PC-9 (cell line): ENCODE measurements at regions not wholly inside any gene's neighbourhood (a gene's known extent, or its start where the extent isn't known, plus 50 kb on each side); places are given as distances from the start of the nearest gene placed in this dataset.
"Not testable (repeated sequence)": the region's sequence is repeated elsewhere in the genome, so short reads cannot be mapped to it uniquely, and the experiment has no call there.

Experiments
- BruUV-seq: library from RNA; stranded (reverse); fragments of 400-500 nt; replicated peaks from 2 replicates; lab custom pipeline; 2021; lab: Mats Ljungman, UMichigan
- CTCF ChIA-PET: fragments of 300-600 bp; sonication (Branson Sonifier 250); formaldehyde crosslinking; loops from one replicate; lab custom pipeline; 2022; ENCODE audit warnings: antibody characterized with exemption; lab: Charles Lee
- POLR2A ChIA-PET: fragments of 300-600 bp; sonication (Branson Sonifier 250); formaldehyde crosslinking; loops from one replicate; lab custom pipeline; 2022; ENCODE audit warnings: antibody characterized with exemption; ENCODE audit not compliant: unreplicated experiment; lab: Charles Lee
- DNase-seq, 2 experiments: peaks; one replicate each; pipeline versions ENCODE4 v3.0.0 to v3.0.0-alpha.2; 2015 to 2022; ENCODE audit warnings: mixed read lengths in 1 of 2
- H2AFZ ChIP-seq: fragments of 200-600 bp; sonication (generic); 2 replicates; pipeline ENCODE4 v1.8.1; 2017; ENCODE audit warnings: antibody characterized with exemption
- H3F3A ChIP-seq: fragments of 200-600 bp; sonication (generic); 2 replicates; pipeline ENCODE4 v1.8.1; 2017; ENCODE audit warnings: antibody characterized with exemption, mild to moderate bottlenecking, low read depth; ENCODE audit not compliant: insufficient read depth
- H3K27ac ChIP-seq: fragments of 200-600 bp; sonication (generic); 2 replicates; pipeline ENCODE4 v1.6.1; 2016; ENCODE audit warnings: mixed run types
- H3K27me3 ChIP-seq: fragments of 200-600 bp; sonication (generic); 2 replicates; pipeline ENCODE4 v1.6.1; 2016; ENCODE audit warnings: low read depth, mixed run types; ENCODE audit not compliant: insufficient read depth
- H3K36me3 ChIP-seq: fragments of 200-600 bp; sonication (generic); 2 replicates; pipeline ENCODE4 v1.6.1; 2016; ENCODE audit warnings: low read depth, mixed run types
- H3K4me1 ChIP-seq: fragments of 200-600 bp; sonication (generic); replicated peaks from 2 replicates; pipeline ENCODE4 v1.6.1; 2016; ENCODE audit warnings: mixed run types; ENCODE audit not compliant: insufficient read depth
- H3K4me2 ChIP-seq: fragments of 200-600 bp; sonication (generic); 2 replicates; pipeline ENCODE4 v1.6.1; 2017; ENCODE audit warnings: mixed run types
- H3K4me3 ChIP-seq: fragments of 200-600 bp; sonication (generic); 2 replicates; pipeline ENCODE4 v1.6.1; 2016; ENCODE audit warnings: mixed run types
- H3K79me2 ChIP-seq: fragments of 200-600 bp; sonication (generic); 2 replicates; pipeline ENCODE4 v1.6.1; 2017; ENCODE audit warnings: low read depth, mixed run types
- H3K9me2 ChIP-seq: fragments of 200-600 bp; sonication (generic); 2 replicates; pipeline ENCODE4 v1.8.1; 2017; ENCODE audit warnings: mild to moderate bottlenecking; ENCODE audit not compliant: insufficient read depth
- H3K9me3 ChIP-seq: fragments of 200-600 bp; sonication (generic); 2 replicates; pipeline ENCODE4 v1.8.1; 2016; ENCODE audit warnings: low read depth; ENCODE audit not compliant: insufficient read depth
- H4K20me1 ChIP-seq: fragments of 200-600 bp; sonication (generic); 2 replicates; pipeline ENCODE4 v1.8.1; 2017; ENCODE audit not compliant: insufficient read depth
- EZH2 ChIP-seq: fragments of 200-600 bp; sonication (generic); IDR thresholded peaks from 2 replicates; pipeline ENCODE4 v1.8.0; 2017; ENCODE audit warnings: antibody characterized with exemption, low read depth
- intact Hi-C: fragments of 100-400 bp; cut with micrococcal nuclease; formaldehyde crosslinking; loops from one replicate; pipeline ENCODE4 v1.10.0; 2022; ENCODE audit not compliant: unreplicated experiment
- TF ChIP-seq, protein P1 (sequence below): fragments of 200-600 bp; sonication (generic); conservative IDR thresholded peaks from 2 replicates; pipeline ENCODE4 v1.6.1; 2017; ENCODE audit warnings: mixed run types, antibody characterized with exemption, mild to moderate bottlenecking, moderate library complexity

DNA sequence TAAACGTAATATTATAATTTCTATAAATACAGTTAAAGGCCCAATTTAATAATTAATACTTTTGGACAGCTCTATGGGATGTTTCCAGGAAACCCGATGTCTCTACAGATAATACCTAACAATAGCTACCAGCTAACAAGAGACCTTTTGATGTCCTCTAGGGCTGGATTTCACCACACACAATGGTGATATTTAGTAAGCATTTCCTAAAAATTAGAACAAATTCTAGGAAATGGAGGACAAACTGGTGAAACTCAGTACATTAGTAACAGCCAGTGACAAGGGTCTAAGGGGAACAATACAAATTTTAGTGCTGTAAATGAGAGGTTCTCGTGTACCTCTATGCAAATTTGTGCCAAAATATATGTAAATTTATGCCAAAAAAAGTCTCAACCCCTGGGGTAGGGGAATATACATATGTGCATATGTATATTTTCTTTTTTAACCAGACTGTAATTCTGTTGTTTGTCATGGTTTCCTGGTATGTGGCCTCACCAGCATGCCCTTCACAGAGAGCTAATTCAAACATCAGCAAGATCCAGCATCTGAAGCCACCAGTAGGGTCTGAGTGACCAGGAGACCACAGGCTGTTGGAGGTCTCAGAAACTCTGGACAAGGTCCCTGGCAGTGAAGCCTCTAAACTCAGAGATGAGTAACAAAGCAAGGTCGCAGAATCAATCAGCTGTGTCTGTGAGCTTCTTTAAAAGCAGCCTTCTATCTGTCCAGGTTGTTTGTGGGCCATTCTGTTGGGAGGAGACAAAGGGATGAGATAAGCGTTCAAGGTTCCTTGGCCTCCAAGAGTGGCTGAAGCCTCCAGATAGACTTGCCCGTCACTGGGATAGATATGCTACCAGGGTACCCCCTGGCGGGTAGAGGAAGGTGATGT lies 235.1 kb upstream of the RREB1 start:
- ChIA-PET POLR2A (interaction anchor here (0.6 kb wide), 1 partner anchor 172 kb away, joined by 3 read pairs; no protein-coding TSS in a partner anchor), CTCF (no interaction called here)
- peaks cover 8% of the 10 kb centered on the region for H3K4me1 ChIP-seq
- no peak for DNase-seq
- BruUV-seq: no TSS peak
- TF ChIP-seq, protein P1, sequence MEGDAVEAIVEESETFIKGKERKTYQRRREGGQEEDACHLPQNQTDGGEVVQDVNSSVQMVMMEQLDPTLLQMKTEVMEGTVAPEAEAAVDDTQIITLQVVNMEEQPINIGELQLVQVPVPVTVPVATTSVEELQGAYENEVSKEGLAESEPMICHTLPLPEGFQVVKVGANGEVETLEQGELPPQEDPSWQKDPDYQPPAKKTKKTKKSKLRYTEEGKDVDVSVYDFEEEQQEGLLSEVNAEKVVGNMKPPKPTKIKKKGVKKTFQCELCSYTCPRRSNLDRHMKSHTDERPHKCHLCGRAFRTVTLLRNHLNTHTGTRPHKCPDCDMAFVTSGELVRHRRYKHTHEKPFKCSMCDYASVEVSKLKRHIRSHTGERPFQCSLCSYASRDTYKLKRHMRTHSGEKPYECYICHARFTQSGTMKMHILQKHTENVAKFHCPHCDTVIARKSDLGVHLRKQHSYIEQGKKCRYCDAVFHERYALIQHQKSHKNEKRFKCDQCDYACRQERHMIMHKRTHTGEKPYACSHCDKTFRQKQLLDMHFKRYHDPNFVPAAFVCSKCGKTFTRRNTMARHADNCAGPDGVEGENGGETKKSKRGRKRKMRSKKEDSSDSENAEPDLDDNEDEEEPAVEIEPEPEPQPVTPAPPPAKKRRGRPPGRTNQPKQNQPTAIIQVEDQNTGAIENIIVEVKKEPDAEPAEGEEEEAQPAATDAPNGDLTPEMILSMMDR: no peak
- no peak for TF ChIP-seq EZH2
- no peaks in the 10 kb centered on the region for H3K9me3 ChIP-seq
- H3K27ac ChIP-seq: no peak overlapping the region
- H3K4me2 ChIP-seq: no peak overlapping the region
- H3K36me3 ChIP-seq: no peaks in the 10 kb centered on the region
- H2AFZ ChIP-seq: no peak overlapping the region
- H3K27me3 ChIP-seq: no peaks in the 10 kb centered on the region
- intact Hi-C loops: no loop called here
- no peak overlapping the region for H3K4me3 ChIP-seq
- H4K20me1 ChIP-seq: no peaks in the 10 kb centered on the region
- no peaks in the 10 kb centered on the region for H3K79me2 ChIP-seq
- H3K9me2 ChIP-seq: no peaks in the 10 kb centered on the region
- H3F3A ChIP-seq: peaks cover 20% of the 10 kb centered on the region; the same call in 1 of the 2 replicates

DNA sequence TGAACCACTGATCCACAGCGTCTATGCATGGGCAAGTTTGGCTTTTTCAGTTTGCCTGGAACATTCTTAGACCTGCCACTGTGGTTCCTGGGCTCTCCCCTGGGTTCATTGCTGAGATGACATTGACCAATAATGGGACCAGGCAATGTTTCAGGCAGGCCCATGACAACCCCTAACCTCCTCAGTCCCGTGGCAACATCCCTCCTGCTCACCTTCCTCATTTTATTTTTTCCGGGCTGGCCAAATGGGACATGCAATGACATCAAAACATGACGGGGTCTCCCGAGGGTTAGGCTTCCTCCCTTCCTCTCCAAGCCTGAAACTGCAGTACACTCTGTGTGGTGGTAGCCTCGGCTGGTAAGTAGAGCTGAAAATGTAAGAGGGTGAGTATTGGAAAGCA lies 234.0 kb upstream of the RREB1 start:
- DNase-seq: no peak
- H3K9me3 ChIP-seq: no peaks in the 10 kb centered on the region
- no peak overlapping the region for H3K27ac ChIP-seq

DNA sequence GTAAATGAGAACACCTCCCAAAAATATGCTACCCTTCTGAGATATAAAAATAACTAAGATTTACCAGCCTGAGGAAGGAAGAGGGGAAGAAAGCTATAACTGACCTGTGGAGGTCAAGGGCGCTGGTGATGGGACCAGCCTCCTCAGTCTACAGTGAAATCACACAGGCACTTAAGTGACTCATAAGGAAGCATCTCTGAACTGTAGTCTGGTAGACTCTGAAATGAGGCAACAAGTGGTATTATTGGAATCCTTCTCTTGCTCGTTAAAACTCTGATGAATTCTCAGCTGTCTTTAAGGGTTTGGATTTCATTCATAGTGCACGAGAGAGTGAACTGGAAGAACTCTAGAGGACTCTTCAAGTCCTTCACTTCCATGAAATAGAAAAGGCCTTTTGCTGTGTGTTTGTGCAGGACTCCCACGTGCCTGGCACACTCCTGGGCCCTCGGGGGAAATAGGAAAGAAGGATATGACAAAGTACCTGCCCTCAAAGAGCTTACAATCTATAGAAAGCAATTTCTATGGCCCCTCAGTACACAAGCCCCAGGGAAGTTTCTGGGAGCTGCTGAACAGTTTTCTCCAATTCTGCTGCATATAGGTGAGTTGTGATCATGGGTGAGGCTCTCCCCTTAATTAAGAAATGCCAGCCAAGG lies 231.8 kb upstream of the RREB1 start:
- POLR2A ChIA-PET: no interaction called here
- Histone ChIP-seq H3K4me1 (peaks cover 23% of the 10 kb centered on the region), H3K9me3 (no peaks in the 10 kb centered on the region), H3F3A (peaks cover 36% of the 10 kb centered on the region), H3K36me3 (no peaks in the 10 kb centered on the region), H3K4me2 (peak overlapping the region; percentile 21; the same call in 1 of the 2 replicates), H4K20me1 (no peaks in the 10 kb centered on the region), H3K79me2 (no peaks in the 10 kb centered on the region), H3K27me3 (no peaks in the 10 kb centered on the region), H3K9me2 (no peaks in the 10 kb centered on the region), H3K4me3 (no peak overlapping the region), H3K27ac (peak overlapping the region; percentile 82), H2AFZ (no peak overlapping the region)
- TF ChIP-seq, protein P1: no peak
- no peak for TF ChIP-seq EZH2
- peak in 1 of 2 experiments; percentile 90 for DNase-seq
- no TSS peak for BruUV-seq
- intact Hi-C loops: no loop called here
- CTCF ChIA-PET: no interaction called here

More for the DNA sequence above, 234.0 kb upstream of the RREB1 start:
- Histone ChIP-seq H2AFZ (no peak overlapping the region), H3K36me3 (no peaks in the 10 kb centered on the region), H4K20me1 (no peaks in the 10 kb centered on the region), H3K4me3 (no peak overlapping the region), H3K4me2 (no peak overlapping the region), H3K27me3 (no peaks in the 10 kb centered on the region), H3K4me1 (peaks cover 8% of the 10 kb centered on the region), H3K79me2 (no peaks in the 10 kb centered on the region), H3F3A (peaks cover 23% of the 10 kb centered on the region; the same call in 1 of the 2 replicates), H3K9me2 (no peaks in the 10 kb centered on the region)
- BruUV-seq: no TSS peak
- TF ChIP-seq EZH2: no peak
- TF ChIP-seq, protein P1: no peak
- POLR2A ChIA-PET: no interaction called here
- CTCF ChIA-PET: no interaction called here
- intact Hi-C loops: no loop called here

DNA sequence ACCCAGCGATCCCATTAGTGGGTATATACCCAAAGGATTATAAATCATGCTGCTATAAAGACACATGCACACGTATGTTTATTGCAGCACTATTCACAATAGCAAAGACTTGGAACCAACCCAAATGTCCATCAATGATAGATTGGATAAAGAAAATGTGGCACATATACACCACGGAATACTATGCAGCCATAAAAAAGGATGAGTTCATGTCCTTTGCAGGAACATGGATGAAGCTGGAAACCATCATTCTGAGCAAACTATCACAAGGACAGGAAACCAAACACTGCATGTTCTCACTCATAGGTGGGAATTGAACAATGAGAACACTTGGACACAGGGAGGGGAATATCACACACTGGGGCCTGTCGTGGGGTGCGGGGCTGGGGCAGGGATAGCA lies 230.0 kb upstream of the RREB1 start:
- DNase-seq, H3K4me3 ChIP-seq, H3K79me2 ChIP-seq, H2AFZ ChIP-seq, H3K9me3 ChIP-seq, CTCF ChIA-PET, H4K20me1 ChIP-seq, H3K27me3 ChIP-seq, H3K9me2 ChIP-seq, intact Hi-C loops, H3K4me2 ChIP-seq, BruUV-seq, H3K36me3 ChIP-seq, POLR2A ChIA-PET, H3K27ac ChIP-seq: not testable (repeated sequence)
- Histone ChIP-seq H3K4me1 (peaks cover 40% of the 10 kb centered on the region), H3F3A (peaks cover 49% of the 10 kb centered on the region)
